HG03103 (cell line): ENCODE measurements at regions not wholly inside any gene's neighbourhood (a gene's known extent, or its start where the extent isn't known, plus 50 kb on each side); places are given as distances from the start of the nearest gene placed in this dataset.
"Not testable (repeated sequence)": the region's sequence is repeated elsewhere in the genome, so short reads cannot be mapped to it uniquely, and the experiment has no call there.

Experiments used
- ATAC-seq: cut with Tn5 transposase; IDR thresholded peaks from one replicate; pipeline ENCODE4 v1.9.1; 2021; ENCODE audit warnings: low read depth; ENCODE audit not compliant: unreplicated experiment

- ATAC-seq = no peak
Observed at GRCh38 chr2:224650815-224651439, 65.2 kb downstream of the CCDC195 start.

- not testable (repeated sequence) for ATAC-seq
Observed at GRCh38 chr2:224647684-224648083, 62.5 kb upstream of the CUL3 start.

GRCh38 chr2:224646242-224646846 lies 61.2 kb upstream of the CUL3 start:
- ATAC-seq = peak; percentile 74

- no peak for ATAC-seq
Observed at GRCh38 chr2:224645722-224646121, 60.6 kb upstream of the CUL3 start.

GRCh38 chr2:224640679-224641078 lies 55.5 kb upstream of the CUL3 start:
- no peak for ATAC-seq

GRCh38 chr2:224638301-224638823 lies 53.2 kb upstream of the CUL3 start:
- peak; percentile 85 for ATAC-seq
